ENCODE measurements at regions not wholly inside any gene's neighbourhood (a gene's known extent, or its start where the extent isn't known, plus 50 kb on each side); places are given as distances from the start of the nearest gene placed in this dataset.

- no peak overlapping the region for H3K4me3 ChIP-seq
- intact Hi-C loops (cut with DNase I; ENCODE audit: low total_unique reads), result no loop called here
- TF ChIP-seq POLR2AphosphoS5 (IDR thresholded peaks at IDR 0.05) (no peak), EP300 (IDR thresholded peaks at IDR 0.05) (no peak), CTCF (IDR thresholded peaks at IDR 0.05) (no peak), POLR2A (IDR thresholded peaks at IDR 0.05) (no peak)
- peaks cover 0 to 21% (median 8%) of the 10 kb centered on the region in 4 donors for H3K9me3 ChIP-seq
- H3K36me3 ChIP-seq, result no peaks in the 10 kb centered on the region
- H3K27me3 ChIP-seq, result no peaks in the 10 kb centered on the region
- H3K27ac ChIP-seq, result no peak overlapping the region
- 63 to 72% (median 66%) methylated on average over 2 of the region's 2 CpGs for WGBS, 5 donors
- no peaks in the 10 kb centered on the region for H3K4me1 ChIP-seq
- no peak for DNase-seq
Observed at GRCh38 chr2:196501836-196502235, 137.7 kb upstream of the CCDC150 start.

GRCh38 chr2:196502386-196502785 is 137.1 kb upstream of the CCDC150 start:
- no peak overlapping the region for H3K4me3 ChIP-seq
- no peak overlapping the region for H3K27ac ChIP-seq
- no peaks in the 10 kb centered on the region for H3K4me1 ChIP-seq
- H3K27me3 ChIP-seq, result no peaks in the 10 kb centered on the region
- 86 to 90% (median 87%) methylated on average over 6 of the region's 6 CpGs for WGBS, 5 donors
- DNase-seq, result no peak
- no peaks in the 10 kb centered on the region for H3K36me3 ChIP-seq
- no peak for TF ChIP-seq EP300 (IDR thresholded peaks at IDR 0.05)
- no peak for TF ChIP-seq POLR2AphosphoS5 (IDR thresholded peaks at IDR 0.05)
- no peak for TF ChIP-seq POLR2A (IDR thresholded peaks at IDR 0.05)
- TF ChIP-seq CTCF (IDR thresholded peaks at IDR 0.05), result no peak
- peaks cover 0 to 18% (median 8%) of the 10 kb centered on the region in 4 donors for H3K9me3 ChIP-seq
- intact Hi-C loops (cut with DNase I; ENCODE audit: low total_unique reads), result no loop called here

- 71 to 79% (median 73%) methylated on average over 4 of the region's 4 CpGs for WGBS, 5 donors
- H3K4me1 ChIP-seq, result no peaks in the 10 kb centered on the region
- peaks cover 0 to 13% (median 6%) of the 10 kb centered on the region in 4 donors for H3K9me3 ChIP-seq
- no peak for DNase-seq
- no peaks in the 10 kb centered on the region for H3K27me3 ChIP-seq
- intact Hi-C loops (cut with DNase I; ENCODE audit: low total_unique reads), result no loop called here
- H3K36me3 ChIP-seq, result no peaks in the 10 kb centered on the region
- no peak for TF ChIP-seq POLR2AphosphoS5 (IDR thresholded peaks at IDR 0.05)
- no peak for TF ChIP-seq CTCF (IDR thresholded peaks at IDR 0.05)
- TF ChIP-seq POLR2A (IDR thresholded peaks at IDR 0.05), result no peak
- no peak for TF ChIP-seq EP300 (IDR thresholded peaks at IDR 0.05)
- H3K27ac ChIP-seq, result no peak overlapping the region
- no peak overlapping the region for H3K4me3 ChIP-seq
Observed at GRCh38 chr2:196503398-196503797, 136.1 kb upstream of the CCDC150 start.

GRCh38 chr2:196504788-196505187 is 134.7 kb upstream of the CCDC150 start:
- no peak overlapping the region for H3K4me3 ChIP-seq
- no peaks in the 10 kb centered on the region for H3K36me3 ChIP-seq
- H3K4me1 ChIP-seq, result no peaks in the 10 kb centered on the region
- intact Hi-C loops (cut with DNase I; ENCODE audit: low total_unique reads), result no loop called here
- H3K27ac ChIP-seq, result no peak overlapping the region
- no peaks in the 10 kb centered on the region for H3K9me3 ChIP-seq
- no peak for DNase-seq
- no peaks in the 10 kb centered on the region for H3K27me3 ChIP-seq
- TF ChIP-seq CTCF (IDR thresholded peaks at IDR 0.05), result no peak
- TF ChIP-seq POLR2A (IDR thresholded peaks at IDR 0.05), result no peak
- no peak for TF ChIP-seq POLR2AphosphoS5 (IDR thresholded peaks at IDR 0.05)
- TF ChIP-seq EP300 (IDR thresholded peaks at IDR 0.05), result no peak

Data from stomach (tissue), 8 donors.